Sigmoid colon (tissue), 6 donors: ENCODE measurements at regions not wholly inside any gene's neighbourhood (a gene's known extent, or its start where the extent isn't known, plus 50 kb on each side); places are given as distances from the start of the nearest gene placed in this dataset.

Experiments used
- DNase-seq: peaks from one replicate; pipeline ENCODE4 v3.0.0-alpha.2; 2019
- H3K27ac ChIP-seq, 4 donors: fragments of 200-600 bp; sonication (generic); one replicate each; pipeline ENCODE4 v1.5.1; 2016 to 2019; ENCODE audit warnings: mild to moderate bottlenecking in 1 of 4
- H3K27me3 ChIP-seq, 3 donors: fragments of 200-600 bp; sonication (generic); one replicate each; pipeline ENCODE4 v1.5.1; 2019; ENCODE audit warnings: mild to moderate bottlenecking in 1 of 3
- H3K36me3 ChIP-seq, 4 donors: fragments of 200-600 bp; sonication (generic); one replicate each; pipeline ENCODE4 v1.5.1; 2016 to 2019
- H3K4me1 ChIP-seq, 4 donors: fragments of 200-600 bp; sonication (generic); one replicate each; pipeline ENCODE4 v1.5.1; 2017 to 2019
- H3K4me3 ChIP-seq, 4 donors: fragments of 200-600 bp; sonication (generic); one replicate each; pipeline ENCODE4 v1.5.1; 2017 to 2019; ENCODE audit warnings: mild to moderate bottlenecking in 2 of 4, moderate library complexity in 1 of 4
- H3K9me3 ChIP-seq, 4 donors: fragments of 200-600 bp in 3 of 4; sonication (generic) in 3 of 4; one replicate each; pipeline versions ENCODE4 v1.5.1 to v1.6.1; 2013 to 2019
- EP300 ChIP-seq, 4 donors: sonication (generic); formaldehyde crosslinking; IDR thresholded peaks; one replicate each; pipeline ENCODE4 v1.6.1; 2017; ENCODE audit warnings: antibody characterized with exemption in 4 of 4
- POLR2A ChIP-seq, 2 donors: fragments of 450-650 bp; IDR thresholded peaks; one replicate each; pipeline ENCODE4 v1.6.1; 2016; ENCODE audit warnings: antibody characterized with exemption in 2 of 2, mild to moderate bottlenecking in 2 of 2, moderate library complexity in 2 of 2
- POLR2AphosphoS5 ChIP-seq, 4 donors: sonication (generic); formaldehyde crosslinking; IDR thresholded peaks; one replicate each; pipeline ENCODE4 v1.6.1; 2017; ENCODE audit warnings: antibody characterized with exemption in 4 of 4
- WGBS, 2 donors: extraction: QIAGEN DNeasy Blood & Tissue Kit; methylation state at CpG; one replicate each; pipeline ENCODE4 v1.1.7; 2013; 5-methylcytosine and 5-hydroxymethylcytosine counted together
- intact Hi-C: fragments of 100-400 bp; cut with DNase I; formaldehyde crosslinking; loops from one replicate; pipeline ENCODE4 v1.15.1; 2023
- TF ChIP-seq, protein P1 (sequence below), 4 experiments: fragments of 450-650 bp in 3 of 4; fragments of 200-600 bp in 1 of 4; IDR thresholded peaks; one replicate each; pipeline ENCODE4 v1.5.1; 2016 to 2019; ENCODE audit warnings: antibody characterized with exemption in 4 of 4, mild to moderate bottlenecking in 3 of 4, moderate library complexity in 2 of 4
- donor health status: healthy with polysubstance abuse.
- donor health status: healthy.

DNA sequence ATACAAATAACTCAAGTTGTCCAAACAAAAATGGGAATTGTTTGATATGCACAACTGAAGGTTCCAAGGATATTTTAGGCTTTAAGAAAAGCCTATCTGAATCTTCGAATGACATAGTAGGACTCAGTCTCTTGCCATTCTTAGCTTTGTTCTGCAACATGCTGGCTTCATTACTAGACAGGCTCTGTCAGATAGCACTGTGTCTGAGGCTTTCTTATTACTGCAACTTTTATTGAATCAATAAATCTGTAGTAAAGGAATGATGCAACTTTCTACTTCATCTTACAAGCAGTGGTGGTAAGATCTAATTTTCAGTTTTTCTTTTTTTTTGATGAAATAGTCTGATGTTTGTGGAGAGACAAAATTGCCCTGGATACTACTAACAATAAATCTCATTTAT lies 319.3 kb upstream of the CCDC179 start:
- Histone ChIP-seq H3K9me3 (no peaks in the 10 kb centered on the region), H3K4me3 (no peak overlapping the region), H3K36me3 (no peaks in the 10 kb centered on the region), H3K27me3 (no peaks in the 10 kb centered on the region), H3K4me1 (no peaks in the 10 kb centered on the region), H3K27ac (no peak overlapping the region)
- no peak for DNase-seq
- TF ChIP-seq, protein P1, sequence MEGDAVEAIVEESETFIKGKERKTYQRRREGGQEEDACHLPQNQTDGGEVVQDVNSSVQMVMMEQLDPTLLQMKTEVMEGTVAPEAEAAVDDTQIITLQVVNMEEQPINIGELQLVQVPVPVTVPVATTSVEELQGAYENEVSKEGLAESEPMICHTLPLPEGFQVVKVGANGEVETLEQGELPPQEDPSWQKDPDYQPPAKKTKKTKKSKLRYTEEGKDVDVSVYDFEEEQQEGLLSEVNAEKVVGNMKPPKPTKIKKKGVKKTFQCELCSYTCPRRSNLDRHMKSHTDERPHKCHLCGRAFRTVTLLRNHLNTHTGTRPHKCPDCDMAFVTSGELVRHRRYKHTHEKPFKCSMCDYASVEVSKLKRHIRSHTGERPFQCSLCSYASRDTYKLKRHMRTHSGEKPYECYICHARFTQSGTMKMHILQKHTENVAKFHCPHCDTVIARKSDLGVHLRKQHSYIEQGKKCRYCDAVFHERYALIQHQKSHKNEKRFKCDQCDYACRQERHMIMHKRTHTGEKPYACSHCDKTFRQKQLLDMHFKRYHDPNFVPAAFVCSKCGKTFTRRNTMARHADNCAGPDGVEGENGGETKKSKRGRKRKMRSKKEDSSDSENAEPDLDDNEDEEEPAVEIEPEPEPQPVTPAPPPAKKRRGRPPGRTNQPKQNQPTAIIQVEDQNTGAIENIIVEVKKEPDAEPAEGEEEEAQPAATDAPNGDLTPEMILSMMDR (IDR thresholded peaks at IDR 0.05): no peak
- no peak for TF ChIP-seq POLR2A (IDR thresholded peaks at IDR 0.05)
- TF ChIP-seq EP300 (IDR thresholded peaks at IDR 0.05): no peak
- no peak for TF ChIP-seq POLR2AphosphoS5 (IDR thresholded peaks at IDR 0.05)
- intact Hi-C loops: no loop called here
- 87 to 93% methylated on average over 1 of the region's 1 CpG for WGBS, 2 donors

DNA sequence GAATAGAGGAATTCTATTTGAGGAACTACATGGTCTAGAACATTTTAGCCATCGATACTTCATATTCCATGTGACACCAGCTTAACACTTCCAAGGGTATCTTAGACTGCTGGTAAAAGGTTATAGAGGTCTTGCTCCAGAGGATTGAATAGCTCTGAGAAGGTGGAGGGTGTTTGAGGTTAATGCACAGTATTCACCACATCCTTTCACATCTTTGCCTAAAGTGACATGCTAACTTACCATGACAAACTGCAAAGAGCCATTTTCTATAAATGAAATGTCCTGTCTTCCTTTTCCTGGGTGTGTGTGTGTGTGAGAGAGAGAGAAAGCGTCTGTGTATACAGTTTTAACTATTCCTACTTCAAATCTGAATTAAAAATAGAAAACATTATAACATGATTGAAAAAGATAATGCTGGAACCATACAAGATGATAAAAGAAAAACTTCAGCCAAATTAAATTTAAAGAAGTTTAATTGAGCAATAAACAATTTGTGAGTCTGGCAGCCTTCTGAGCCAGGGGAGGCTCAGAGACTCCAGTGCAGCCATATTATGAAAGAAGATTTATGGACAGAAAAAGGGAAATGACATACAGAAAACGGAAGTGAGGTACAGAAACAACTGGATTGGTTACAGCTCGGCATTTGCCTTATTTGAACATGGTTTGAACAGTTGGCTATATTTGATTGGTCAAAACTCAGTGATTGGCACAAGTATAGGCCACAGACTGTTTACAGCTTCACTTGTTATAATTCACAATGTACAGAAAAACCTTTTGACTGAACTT lies 320.9 kb upstream of the CCDC179 start:
- no peaks in the 10 kb centered on the region for H3K27me3 ChIP-seq
- no peaks in the 10 kb centered on the region for H3K4me1 ChIP-seq
- 73 to 85% methylated on average over 4 of the region's 4 CpGs for WGBS, 2 donors
- H3K36me3 ChIP-seq: no peaks in the 10 kb centered on the region
- intact Hi-C loops: no loop called here
- no peak for DNase-seq
- H3K9me3 ChIP-seq: no peaks in the 10 kb centered on the region
- H3K27ac ChIP-seq: no peak overlapping the region
- TF ChIP-seq EP300 (IDR thresholded peaks at IDR 0.05) (no peak), POLR2AphosphoS5 (IDR thresholded peaks at IDR 0.05) (no peak), POLR2A (IDR thresholded peaks at IDR 0.05) (no peak)
- TF ChIP-seq, protein P1 (IDR thresholded peaks at IDR 0.05): no peak
- H3K4me3 ChIP-seq: no peak overlapping the region

DNA sequence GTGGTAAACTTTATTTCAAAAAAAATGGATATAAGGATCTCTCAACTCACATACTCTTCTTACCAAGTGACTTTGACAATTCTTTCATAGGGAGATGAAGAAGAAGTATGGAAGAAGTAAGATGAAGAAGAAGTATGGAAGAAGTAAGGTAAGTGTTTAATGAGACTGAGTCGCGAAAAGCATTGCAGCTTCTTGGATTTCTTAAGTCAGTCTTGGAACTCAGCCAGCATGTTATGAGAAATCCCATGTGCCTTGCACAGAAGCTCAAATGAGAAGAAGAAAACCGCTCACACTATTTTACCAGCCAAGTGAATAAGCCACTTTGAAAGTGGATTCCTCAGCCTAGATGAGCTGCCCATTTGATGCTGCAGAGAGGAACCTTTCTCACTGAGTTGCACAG lies 332.0 kb upstream of the CCDC179 start:
- intact Hi-C loops: no loop called here
- DNase-seq: no peak
- WGBS, 2 donors: 83% methylated on average over 3 of the region's 3 CpGs
- Histone ChIP-seq H3K9me3 (no peaks in the 10 kb centered on the region), H3K36me3 (no peaks in the 10 kb centered on the region), H3K27me3 (no peaks in the 10 kb centered on the region), H3K4me3 (no peak overlapping the region), H3K27ac (no peak overlapping the region), H3K4me1 (no peaks in the 10 kb centered on the region)
- TF ChIP-seq, protein P1 (IDR thresholded peaks at IDR 0.05): no peak
- TF ChIP-seq POLR2AphosphoS5 (IDR thresholded peaks at IDR 0.05) (no peak), EP300 (IDR thresholded peaks at IDR 0.05) (no peak), POLR2A (IDR thresholded peaks at IDR 0.05) (no peak)

DNA sequence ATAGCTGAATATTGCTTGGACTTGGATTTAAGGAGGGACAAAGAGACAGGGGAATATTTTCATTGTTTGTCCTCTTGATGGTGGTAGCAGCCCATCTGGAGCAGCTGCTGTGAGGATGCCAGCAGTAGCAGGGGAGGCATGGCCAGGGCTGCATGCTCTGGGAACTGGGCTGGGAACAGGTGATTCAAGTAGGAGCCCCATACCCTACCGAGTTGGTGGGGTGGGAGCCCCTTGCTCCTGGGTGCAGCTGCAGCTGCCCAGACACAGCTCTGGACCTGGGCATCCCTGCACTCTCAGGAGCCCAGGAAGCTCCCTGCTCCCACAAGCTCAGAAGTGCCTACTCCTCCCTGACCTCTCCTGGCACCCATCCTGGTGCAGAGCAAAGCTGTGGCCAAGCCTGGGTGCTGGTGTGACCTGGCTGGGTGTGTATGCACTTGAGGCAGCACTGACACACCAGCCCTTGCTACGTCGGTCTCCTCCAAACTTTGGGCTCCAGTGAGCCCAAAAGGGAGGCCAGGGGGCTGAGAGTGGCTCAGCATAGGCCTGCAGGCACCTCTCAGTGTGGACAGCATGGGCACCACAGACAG lies 341.8 kb upstream of the CCDC179 start:
- WGBS, 2 donors: 75 to 80% methylated on average over 3 of the region's 3 CpGs
- no peak overlapping the region for H3K27ac ChIP-seq
- DNase-seq: no peak
- H3K9me3 ChIP-seq: peaks cover 0 to 9% (median 0%) of the 10 kb centered on the region in 4 donors
- H3K36me3 ChIP-seq: no peaks in the 10 kb centered on the region
- H3K4me3 ChIP-seq: no peak overlapping the region
- H3K4me1 ChIP-seq: no peaks in the 10 kb centered on the region
- no peaks in the 10 kb centered on the region for H3K27me3 ChIP-seq
- no peak for TF ChIP-seq POLR2A (IDR thresholded peaks at IDR 0.05)
- TF ChIP-seq, protein P1 (IDR thresholded peaks at IDR 0.05): no peak
- TF ChIP-seq EP300 (IDR thresholded peaks at IDR 0.05): no peak
- no peak for TF ChIP-seq POLR2AphosphoS5 (IDR thresholded peaks at IDR 0.05)
- intact Hi-C loops: no loop called here
